GM19238 (cell line): ENCODE measurements at regions not wholly inside any gene's neighbourhood (a gene's known extent, or its start where the extent isn't known, plus 50 kb on each side); places are given as distances from the start of the nearest gene placed in this dataset.
"Not testable (repeated sequence)": the region's sequence is repeated elsewhere in the genome, so short reads cannot be mapped to it uniquely, and the experiment has no call there.

Experiments
- DNase-seq: peaks from one replicate; pipeline ENCODE4 v3.0.0; 2011; ENCODE audit warnings: low spot score; ENCODE audit not compliant: insufficient read length

GRCh38 chr9:30198463-30199309 lies 2185.8 kb upstream of the ACO1 start:
- no peak for DNase-seq

GRCh38 chr9:30201024-30201423 lies 2183.4 kb upstream of the ACO1 start:
- no peak for DNase-seq

GRCh38 chr9:30235068-30235467 lies 2149.4 kb upstream of the ACO1 start:
- no peak for DNase-seq

- no peak for DNase-seq
Measured at GRCh38 chr9:30235564-30235963, 2148.9 kb upstream of the ACO1 start.

- no peak for DNase-seq
Measured at GRCh38 chr9:30239878-30240277, 2144.6 kb upstream of the ACO1 start.

- no peak for DNase-seq
Measured at GRCh38 chr9:30243467-30243866, 2141.0 kb upstream of the ACO1 start.

GRCh38 chr9:30244877-30245276 lies 2139.6 kb upstream of the ACO1 start:
- DNase-seq: no peak

GRCh38 chr9:30250872-30251271 lies 2133.6 kb upstream of the ACO1 start:
- no peak for DNase-seq

- DNase-seq: no peak
Measured at GRCh38 chr9:30258094-30258493, 2126.3 kb upstream of the ACO1 start.

- no peak for DNase-seq
Measured at GRCh38 chr9:30280229-30280900, 2104.1 kb upstream of the ACO1 start.

GRCh38 chr9:30289435-30289834 lies 2095.0 kb upstream of the ACO1 start:
- DNase-seq: no peak

- DNase-seq: not testable (repeated sequence)
Measured at GRCh38 chr9:30292026-30292425, 2092.4 kb upstream of the ACO1 start.

- no peak for DNase-seq
Measured at GRCh38 chr9:30293231-30293630, 2091.2 kb upstream of the ACO1 start.

- no peak for DNase-seq
Measured at GRCh38 chr9:30299126-30299780, 2085.2 kb upstream of the ACO1 start.

- no peak for DNase-seq
Measured at GRCh38 chr9:30301271-30301963, 2083.0 kb upstream of the ACO1 start.

GRCh38 chr9:30310711-30311110 lies 2073.7 kb upstream of the ACO1 start:
- no peak for DNase-seq

- DNase-seq: no peak
Measured at GRCh38 chr9:30329431-30329830, 2055.0 kb upstream of the ACO1 start.

GRCh38 chr9:30348904-30349303 lies 2035.5 kb upstream of the ACO1 start:
- no peak for DNase-seq

GRCh38 chr9:30349526-30350513 lies 2034.6 kb upstream of the ACO1 start:
- DNase-seq: no peak

GRCh38 chr9:30356221-30356620 lies 2028.2 kb upstream of the ACO1 start:
- no peak for DNase-seq

GRCh38 chr9:30362373-30362772 lies 2022.1 kb upstream of the ACO1 start:
- no peak for DNase-seq
